GM23338 (cell line): ENCODE measurements at regions not wholly inside any gene's neighbourhood (a gene's known extent, or its start where the extent isn't known, plus 50 kb on each side); places are given as distances from the start of the nearest gene placed in this dataset.

Source experiments
- CREB1 ChIP-seq: fragments of 250-450 bp; sonication (Bioruptor Pico); IDR thresholded peaks from 2 replicates; pipeline ENCODE4 v1.5.0; 2020; ENCODE audit warnings: low read depth, mild to moderate bottlenecking, moderate library complexity
- CTCF ChIP-seq, 2 experiments: fragments of 200-600 bp in 1 of 2; sonication (generic) in 1 of 2; conservative IDR thresholded peaks; 2 replicates each; pipeline versions ENCODE4 v1.5.1 to v1.6.1; 2016 to 2017; ENCODE audit warnings: antibody characterized with exemption in 2 of 2, low read depth in 2 of 2, mild to moderate bottlenecking in 2 of 2, moderate library complexity in 1 of 2
- EZH2 ChIP-seq: fragments of 200-600 bp; sonication (generic); IDR thresholded peaks from one replicate; pipeline ENCODE4 v1.8.0; 2017; ENCODE audit warnings: antibody characterized with exemption, mild to moderate bottlenecking, low read depth; ENCODE audit not compliant: unreplicated experiment
- EZH2phosphoT487 ChIP-seq: fragments of 200-600 bp; sonication (generic); IDR thresholded peaks from one replicate; pipeline ENCODE4 v1.8.1; 2018; ENCODE audit warnings: antibody characterized with exemption; ENCODE audit not compliant: unreplicated experiment
- JUNB ChIP-seq: IDR thresholded peaks from one replicate; pipeline ENCODE4 v1.6.1; 2016; ENCODE audit warnings: antibody characterized with exemption; ENCODE audit not compliant: unreplicated experiment
- NANOG ChIP-seq: IDR thresholded peaks from 2 replicates; pipeline ENCODE4 v1.6.1; 2016; ENCODE audit warnings: antibody characterized with exemption, borderline replicate concordance
- POLR2AphosphoS5 ChIP-seq: IDR thresholded peaks from 2 replicates; pipeline ENCODE4 v1.6.1; 2016; ENCODE audit warnings: antibody characterized with exemption, low read depth
- REST ChIP-seq: IDR thresholded peaks from one replicate; pipeline ENCODE4 v1.6.1; 2018; ENCODE audit warnings: antibody characterized with exemption; ENCODE audit not compliant: unreplicated experiment
- ZNF114 ChIP-seq: fragments of 250-450 bp; sonication (Bioruptor Pico); IDR thresholded peaks from 2 replicates; pipeline ENCODE4 v1.5.0; 2020; ENCODE audit warnings: mild to moderate bottlenecking, moderate library complexity
- ZNF331 ChIP-seq: fragments of 250-450 bp; sonication (Bioruptor Pico); IDR thresholded peaks from 2 replicates; pipeline ENCODE4 v1.5.0; 2020; ENCODE audit warnings: low read depth, mild to moderate bottlenecking, moderate library complexity
- ZNF462 ChIP-seq: fragments of 250-450 bp; sonication (Bioruptor Pico); IDR thresholded peaks from 2 replicates; pipeline ENCODE4 v1.5.0; 2020; ENCODE audit warnings: mild to moderate bottlenecking, moderate library complexity

GRCh38 chrX:97728215-97728614 is 844.5 kb downstream of the RPA4 start:
- TF ChIP-seq CTCF (conservative IDR thresholded peaks at IDR 0.05; ENCODE audit: low read depth in 2 of 2) (no peak), POLR2AphosphoS5 (no peak), CREB1 (CRISPR knock-in tag) (no peak), EZH2phosphoT487 (no peak), ZNF114 (CRISPR knock-in tag) (no peak), JUNB (no peak), EZH2 (no peak), REST (no peak), ZNF462 (CRISPR knock-in tag) (no peak), NANOG (no peak), ZNF331 (CRISPR knock-in tag) (no peak)
